PC-3 (cell line): ENCODE measurements at regions not wholly inside any gene's neighbourhood (a gene's known extent, or its start where the extent isn't known, plus 50 kb on each side); places are given as distances from the start of the nearest gene placed in this dataset.

Experiments
- EZH2 ChIP-seq: fragments of 300-600 bp; sonication (generic); IDR thresholded peaks from one replicate; pipeline ENCODE4 v1.6.1; 2017; ENCODE audit warnings: antibody characterized with exemption, mild to moderate bottlenecking, low read length; ENCODE audit not compliant: unreplicated experiment
- TF ChIP-seq, protein P1 (sequence below): fragments of 300-600 bp; sonication (generic); conservative IDR thresholded peaks from 2 replicates; pipeline ENCODE4 v1.5.1; 2017; ENCODE audit warnings: antibody characterized with exemption, low read depth, mild to moderate bottlenecking, low read length

DNA sequence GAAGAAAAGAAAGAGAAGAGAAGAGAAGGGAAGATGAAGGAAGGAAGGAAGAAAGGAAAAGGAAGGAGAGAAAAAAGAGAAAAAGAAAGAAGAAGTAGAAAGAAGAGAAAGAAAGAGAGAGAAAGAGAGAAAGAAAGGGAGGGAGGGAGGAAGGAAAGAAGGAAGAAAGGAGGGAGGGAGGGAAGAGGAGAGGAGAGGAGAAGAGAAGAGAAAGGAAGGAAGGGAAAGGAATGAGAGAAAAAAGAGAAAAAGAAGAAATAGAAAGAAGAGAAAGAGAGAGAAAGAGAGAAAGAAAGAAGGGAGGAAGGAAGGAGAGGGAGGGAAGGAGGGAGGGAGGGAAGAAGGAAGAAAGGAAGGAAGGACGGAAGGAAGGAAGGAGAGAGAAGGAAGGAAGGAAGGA, 217.9 kb upstream of the POU1F1 start:
- TF ChIP-seq, protein P1, sequence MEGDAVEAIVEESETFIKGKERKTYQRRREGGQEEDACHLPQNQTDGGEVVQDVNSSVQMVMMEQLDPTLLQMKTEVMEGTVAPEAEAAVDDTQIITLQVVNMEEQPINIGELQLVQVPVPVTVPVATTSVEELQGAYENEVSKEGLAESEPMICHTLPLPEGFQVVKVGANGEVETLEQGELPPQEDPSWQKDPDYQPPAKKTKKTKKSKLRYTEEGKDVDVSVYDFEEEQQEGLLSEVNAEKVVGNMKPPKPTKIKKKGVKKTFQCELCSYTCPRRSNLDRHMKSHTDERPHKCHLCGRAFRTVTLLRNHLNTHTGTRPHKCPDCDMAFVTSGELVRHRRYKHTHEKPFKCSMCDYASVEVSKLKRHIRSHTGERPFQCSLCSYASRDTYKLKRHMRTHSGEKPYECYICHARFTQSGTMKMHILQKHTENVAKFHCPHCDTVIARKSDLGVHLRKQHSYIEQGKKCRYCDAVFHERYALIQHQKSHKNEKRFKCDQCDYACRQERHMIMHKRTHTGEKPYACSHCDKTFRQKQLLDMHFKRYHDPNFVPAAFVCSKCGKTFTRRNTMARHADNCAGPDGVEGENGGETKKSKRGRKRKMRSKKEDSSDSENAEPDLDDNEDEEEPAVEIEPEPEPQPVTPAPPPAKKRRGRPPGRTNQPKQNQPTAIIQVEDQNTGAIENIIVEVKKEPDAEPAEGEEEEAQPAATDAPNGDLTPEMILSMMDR = no peak
- TF ChIP-seq EZH2 = no peak
